Karpas-422 (cell line): ENCODE measurements at regions not wholly inside any gene's neighbourhood (a gene's known extent, or its start where the extent isn't known, plus 50 kb on each side); places are given as distances from the start of the nearest gene placed in this dataset.
A peak's percentile ranks its signal among the peaks of the same experiment; 100 is the strongest.

Source experiments
- DNase-seq: peaks from one replicate; pipeline ENCODE4 v3.0.0-alpha.2; 2015
- H2AFZ ChIP-seq: fragments of 200-600 bp; sonication (generic); 2 replicates; pipeline ENCODE4 v1.6.1; 2014; ENCODE audit warnings: antibody characterized with exemption, low read length, mixed read lengths
- H3K27ac ChIP-seq: fragments of 200-600 bp; sonication (generic); 2 replicates; pipeline ENCODE4 v1.5.1; 2014; ENCODE audit warnings: mild to moderate bottlenecking, low read length, moderate library complexity
- H3K27me3 ChIP-seq: fragments of 200-600 bp; sonication (generic); 2 replicates; pipeline ENCODE4 v1.6.1; 2014; ENCODE audit warnings: low read length, mixed read lengths
- H3K36me3 ChIP-seq: fragments of 200-600 bp; sonication (generic); 2 replicates; pipeline ENCODE4 v1.6.1; 2014; ENCODE audit warnings: low read length, mixed read lengths; ENCODE audit not compliant: insufficient read depth
- H3K4me1 ChIP-seq: fragments of 200-600 bp; sonication (generic); 2 replicates; pipeline ENCODE4 v1.6.1; 2014; ENCODE audit warnings: mild to moderate bottlenecking, low read length, mixed read lengths
- H3K4me2 ChIP-seq: fragments of 200-600 bp; sonication (generic); 2 replicates; pipeline ENCODE4 v1.6.1; 2014; ENCODE audit warnings: low read length, low read depth, mild to moderate bottlenecking; ENCODE audit not compliant: poor library complexity, severe bottlenecking
- H3K4me3 ChIP-seq: fragments of 200-600 bp; sonication (generic); 2 replicates; pipeline ENCODE4 v1.5.1; 2014; ENCODE audit warnings: mild to moderate bottlenecking, antibody characterized with exemption, low read length, mixed read lengths
- H3K79me2 ChIP-seq: fragments of 200-600 bp; sonication (generic); 2 replicates; pipeline ENCODE4 v1.6.1; 2014; ENCODE audit warnings: mild to moderate bottlenecking, low read length, mixed read lengths
- H3K9ac ChIP-seq: fragments of 200-600 bp; sonication (generic); 2 replicates; pipeline ENCODE4 v1.6.0; 2014; ENCODE audit warnings: low read length
- H3K9me2 ChIP-seq: fragments of 200-600 bp; sonication (generic), shearing (Covaris generic); replicated peaks from 2 replicates; pipeline ENCODE4 v1.6.0; 2014; ENCODE audit warnings: mild to moderate bottlenecking, low read length, moderate library complexity; ENCODE audit not compliant: insufficient read depth
- H3K9me3 ChIP-seq: fragments of 300-700, 200-600 bp; sonication (generic); 2 replicates; pipeline ENCODE4 v1.6.1; 2014; ENCODE audit warnings: low read length, mixed read lengths
- H4K20me1 ChIP-seq: fragments of 200-600 bp; sonication (generic); 2 replicates; pipeline ENCODE4 v1.6.1; 2014; ENCODE audit warnings: mild to moderate bottlenecking, antibody characterized with exemption, low read length, low read depth; ENCODE audit not compliant: insufficient read depth

DNA sequence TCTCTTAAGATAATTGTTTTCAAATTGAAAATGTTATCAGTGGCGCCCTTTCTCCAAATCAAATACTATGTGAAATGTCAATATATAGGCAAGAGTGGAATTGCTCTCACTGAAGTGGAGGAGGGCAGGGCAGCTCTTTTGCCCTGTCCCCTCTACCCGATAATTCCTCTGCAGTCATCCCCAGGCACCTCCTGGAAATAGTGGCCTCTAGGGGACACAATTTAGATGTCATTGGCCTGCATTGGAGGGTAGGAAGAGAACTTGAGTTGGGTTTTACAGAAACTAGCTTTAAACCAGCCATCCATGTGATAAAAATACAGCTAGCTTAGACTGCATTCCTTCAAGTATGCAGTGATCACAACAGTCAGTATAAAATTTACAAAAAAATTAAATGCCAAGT, 288.9 kb downstream of the EDEM1 start:
- Histone ChIP-seq H3K36me3 (no peaks in the 10 kb centered on the region; the same call in 1 of the 2 replicates), H3K79me2 (no peaks in the 10 kb centered on the region), H3K4me2 (no peak overlapping the region), H3K27me3 (no peaks in the 10 kb centered on the region; the same call in 1 of the 2 replicates), H3K9ac (no peak overlapping the region), H3K9me3 (no peaks in the 10 kb centered on the region), H3K9me2 (no peaks in the 10 kb centered on the region), H3K4me3 (no peak overlapping the region), H3K4me1 (no peaks in the 10 kb centered on the region; the same call in 1 of the 2 replicates), H4K20me1 (no peaks in the 10 kb centered on the region), H3K27ac (no peak overlapping the region), H2AFZ (no peak overlapping the region)
- no peak for DNase-seq

GRCh38 chr3:5479229-5479799, 291.8 kb downstream of the EDEM1 start:
- no peaks in the 10 kb centered on the region for H3K9me2 ChIP-seq
- no peak overlapping the region for H3K9ac ChIP-seq
- no peaks in the 10 kb centered on the region; the same call in 1 of the 2 replicates for H3K36me3 ChIP-seq
- no peaks in the 10 kb centered on the region for H4K20me1 ChIP-seq
- H2AFZ ChIP-seq = no peak overlapping the region
- H3K4me3 ChIP-seq = no peak overlapping the region
- no peaks in the 10 kb centered on the region for H3K27me3 ChIP-seq
- H3K27ac ChIP-seq = no peak overlapping the region
- H3K9me3 ChIP-seq = no peaks in the 10 kb centered on the region
- H3K4me1 ChIP-seq = no peaks in the 10 kb centered on the region
- H3K4me2 ChIP-seq = no peak overlapping the region
- H3K79me2 ChIP-seq = no peaks in the 10 kb centered on the region
- DNase-seq = no peak

DNA sequence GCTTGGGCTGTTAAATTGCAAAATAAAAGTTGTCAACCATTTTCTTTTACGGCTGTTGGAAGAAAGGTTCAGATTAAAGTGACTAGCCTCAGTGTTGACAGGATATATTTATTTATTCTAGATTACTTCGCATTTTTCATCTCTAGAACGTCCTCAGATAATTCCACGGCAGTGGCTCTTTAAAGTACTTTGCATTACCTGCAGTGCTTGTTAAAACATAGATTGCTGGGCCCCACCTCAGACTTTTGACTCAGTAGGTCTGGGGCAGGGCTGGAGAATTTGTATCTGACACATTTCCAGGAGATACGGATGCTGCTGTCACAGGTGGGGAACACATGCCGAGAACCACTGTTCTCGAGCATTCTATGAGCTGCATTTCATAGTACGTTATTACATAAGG, 292.7 kb downstream of the EDEM1 start:
- DNase-seq = no peak
- Histone ChIP-seq H4K20me1 (no peaks in the 10 kb centered on the region), H3K4me1 (no peaks in the 10 kb centered on the region), H3K9me2 (no peaks in the 10 kb centered on the region), H3K9me3 (no peaks in the 10 kb centered on the region), H3K27me3 (no peaks in the 10 kb centered on the region), H3K79me2 (no peaks in the 10 kb centered on the region), H3K9ac (no peak overlapping the region), H2AFZ (0 out of 2 replicates have a peak overlapping the region, but pooled peaks have one; percentile 50), H3K36me3 (no peaks in the 10 kb centered on the region; the same call in 1 of the 2 replicates), H3K27ac (no peak overlapping the region), H3K4me3 (no peak overlapping the region), H3K4me2 (no peak overlapping the region)

DNA sequence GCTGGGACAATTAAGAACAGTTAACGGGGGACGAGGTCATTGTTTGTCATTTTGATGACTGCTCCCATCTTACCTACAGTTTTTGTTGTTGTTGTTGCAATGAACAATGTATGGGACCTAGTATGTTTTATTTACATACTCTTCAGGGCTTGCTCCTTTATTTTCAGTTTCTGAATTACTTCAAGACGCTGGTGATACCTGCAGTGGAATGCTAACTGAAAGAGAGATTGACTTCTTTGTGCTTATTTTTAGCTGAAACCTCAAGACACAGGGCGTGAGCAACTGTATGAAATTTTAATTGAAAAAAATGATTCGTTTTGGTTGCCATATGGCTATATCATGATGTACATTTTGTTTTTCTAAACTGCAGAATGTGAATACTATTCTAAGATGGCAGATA, 297.9 kb downstream of the EDEM1 start:
- Histone ChIP-seq H4K20me1 (no peaks in the 10 kb centered on the region), H3K36me3 (no peaks in the 10 kb centered on the region), H3K9ac (no peak overlapping the region), H2AFZ (peak overlapping the region; percentile 54; the same call in 1 of the 2 replicates), H3K79me2 (no peaks in the 10 kb centered on the region), H3K9me3 (no peaks in the 10 kb centered on the region), H3K4me3 (no peak overlapping the region), H3K4me1 (peaks cover 22% of the 10 kb centered on the region), H3K4me2 (no peak overlapping the region), H3K27me3 (no peaks in the 10 kb centered on the region), H3K27ac (no peak overlapping the region), H3K9me2 (no peaks in the 10 kb centered on the region)
- no peak for DNase-seq

GRCh38 chr3:5488771-5489170, 301.3 kb downstream of the EDEM1 start:
- H3K27me3 ChIP-seq = no peaks in the 10 kb centered on the region
- DNase-seq = no peak
- H3K4me3 ChIP-seq = no peak overlapping the region
- H3K9ac ChIP-seq = peak overlapping the region; percentile 15; the same call in 1 of the 2 replicates
- 0 out of 2 replicates have a peak overlapping the region, but pooled peaks have one; percentile 35 for H2AFZ ChIP-seq
- H3K4me1 ChIP-seq = peaks cover 30% of the 10 kb centered on the region
- H4K20me1 ChIP-seq = no peaks in the 10 kb centered on the region
- H3K36me3 ChIP-seq = no peaks in the 10 kb centered on the region
- no peaks in the 10 kb centered on the region for H3K9me3 ChIP-seq
- peak overlapping the region; percentile 59; the same call in 1 of the 2 replicates for H3K27ac ChIP-seq
- H3K9me2 ChIP-seq = no peaks in the 10 kb centered on the region
- H3K4me2 ChIP-seq = no peak overlapping the region
- no peaks in the 10 kb centered on the region for H3K79me2 ChIP-seq

GRCh38 chr3:5489536-5489935, 302.0 kb downstream of the EDEM1 start:
- Histone ChIP-seq H3K9ac (peak overlapping the region; percentile 15; the same call in 1 of the 2 replicates), H2AFZ (peak overlapping the region; percentile 35; the same call in 1 of the 2 replicates)
- peak; percentile 74 for DNase-seq

GRCh38 chr3:5494905-5495519, 307.5 kb downstream of the EDEM1 start:
- Histone ChIP-seq H4K20me1 (no peaks in the 10 kb centered on the region), H3K36me3 (no peaks in the 10 kb centered on the region; the same call in 1 of the 2 replicates), H3K27ac (no peak overlapping the region), H2AFZ (no peak overlapping the region), H3K79me2 (no peaks in the 10 kb centered on the region), H3K9me3 (no peaks in the 10 kb centered on the region), H3K4me3 (no peak overlapping the region), H3K27me3 (no peaks in the 10 kb centered on the region), H3K4me2 (no peak overlapping the region), H3K9ac (peak overlapping the region; percentile 10; the same call in 1 of the 2 replicates), H3K4me1 (peaks cover 68% of the 10 kb centered on the region), H3K9me2 (no peaks in the 10 kb centered on the region)
- DNase-seq = peak; percentile 58

More at GRCh38 chr3:5489536-5489935, 302.0 kb downstream of the EDEM1 start:
- peak overlapping the region; percentile 59 for H3K27ac ChIP-seq
- H3K4me2 ChIP-seq = peak overlapping the region; percentile 42
- H3K9me2 ChIP-seq = no peaks in the 10 kb centered on the region
- H3K27me3 ChIP-seq = no peaks in the 10 kb centered on the region
- H3K79me2 ChIP-seq = no peaks in the 10 kb centered on the region
- H3K36me3 ChIP-seq = no peaks in the 10 kb centered on the region
- no peaks in the 10 kb centered on the region for H4K20me1 ChIP-seq
- H3K4me3 ChIP-seq = peak overlapping the region; percentile 9; the same call in 1 of the 2 replicates
- peaks cover 35% of the 10 kb centered on the region for H3K4me1 ChIP-seq
- H3K9me3 ChIP-seq = no peaks in the 10 kb centered on the region

DNA sequence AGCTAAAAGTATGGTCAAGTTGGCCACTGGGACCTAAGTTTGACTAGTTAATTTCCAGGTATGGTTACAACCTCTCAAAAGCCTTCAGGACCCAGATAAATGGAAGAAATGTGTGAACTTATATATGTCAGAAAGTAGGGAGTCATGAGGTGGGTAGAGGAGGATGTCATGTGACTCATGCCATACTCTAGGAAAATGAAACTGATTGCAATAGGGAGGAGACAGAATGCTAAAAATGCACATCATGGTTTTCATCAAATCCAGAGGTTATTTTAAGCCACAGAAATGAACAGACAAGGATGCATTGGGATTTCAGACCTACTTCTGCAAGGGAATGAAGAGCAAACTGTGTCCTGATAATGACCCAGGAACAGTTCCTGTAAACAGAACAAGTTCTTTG, 310.0 kb downstream of the EDEM1 start:
- Histone ChIP-seq H3K27me3 (no peaks in the 10 kb centered on the region), H3K36me3 (no peaks in the 10 kb centered on the region; the same call in 1 of the 2 replicates), H3K27ac (peak overlapping the region; percentile 7; the same call in 1 of the 2 replicates), H3K4me2 (no peak overlapping the region), H3K4me3 (no peak overlapping the region), H3K9me2 (no peaks in the 10 kb centered on the region), H4K20me1 (no peaks in the 10 kb centered on the region), H3K4me1 (peaks cover 82% of the 10 kb centered on the region), H2AFZ (no peak overlapping the region), H3K79me2 (no peaks in the 10 kb centered on the region), H3K9ac (no peak overlapping the region), H3K9me3 (no peaks in the 10 kb centered on the region)
- no peak for DNase-seq
